Keratinocyte (primary cell): ENCODE measurements at regions not wholly inside any gene's neighbourhood (a gene's known extent, or its start where the extent isn't known, plus 50 kb on each side); places are given as distances from the start of the nearest gene placed in this dataset.

ENCODE experiments used
- CTCF ChIP-seq, 3 experiments: IDR thresholded peaks in 1 of 3; conservative IDR thresholded peaks in 1 of 3; optimal IDR thresholded peaks in 1 of 3; 2 replicates in 2 of 3; 3 replicates in 1 of 3; pipeline versions ENCODE3 to v1.5.1; 2011; ENCODE audit warnings: low read length in 3 of 3, mild to moderate bottlenecking in 3 of 3, moderate library complexity in 2 of 3, control low read depth in 1 of 3, inconsistent platforms in 1 of 3; ENCODE audit not compliant: insufficient read depth in 2 of 3; ENCODE audit errors: extremely low read depth in 1 of 3
- EZH2 ChIP-seq: IDR thresholded peaks from one replicate; pipeline ENCODE4 v1.6.1; 2012; ENCODE audit warnings: inconsistent platforms, mild to moderate bottlenecking, low read length, moderate library complexity

GRCh38 chr7:153021542-153021941 is 262.0 kb downstream of the ACTR3B start:
- TF ChIP-seq CTCF (optimal IDR thresholded peaks at IDR 0.05 in 1 of 3, IDR thresholded peaks at IDR 0.05 in 1 of 3, conservative IDR thresholded peaks at IDR 0.05 in 1 of 3; ENCODE audit: extremely low read depth in 1 of 3, insufficient read depth in 2 of 3, low read length in 3 of 3) (no peak), EZH2 (no peak)
